Panc1 (cell line): ENCODE measurements at regions not wholly inside any gene's neighbourhood (a gene's known extent, or its start where the extent isn't known, plus 50 kb on each side); places are given as distances from the start of the nearest gene placed in this dataset.

Experiments
- POLR2AphosphoS5 ChIP-seq: IDR thresholded peaks from 2 replicates; pipeline ENCODE4 v1.6.1; 2012; ENCODE audit warnings: mild to moderate bottlenecking, low read depth, low read length, moderate library complexity
- TF ChIP-seq, protein P1 (sequence below): fragments of 450-650 bp; IDR thresholded peaks from 2 replicates; pipeline ENCODE4 v1.5.1; 2017; ENCODE audit warnings: mild to moderate bottlenecking

DNA sequence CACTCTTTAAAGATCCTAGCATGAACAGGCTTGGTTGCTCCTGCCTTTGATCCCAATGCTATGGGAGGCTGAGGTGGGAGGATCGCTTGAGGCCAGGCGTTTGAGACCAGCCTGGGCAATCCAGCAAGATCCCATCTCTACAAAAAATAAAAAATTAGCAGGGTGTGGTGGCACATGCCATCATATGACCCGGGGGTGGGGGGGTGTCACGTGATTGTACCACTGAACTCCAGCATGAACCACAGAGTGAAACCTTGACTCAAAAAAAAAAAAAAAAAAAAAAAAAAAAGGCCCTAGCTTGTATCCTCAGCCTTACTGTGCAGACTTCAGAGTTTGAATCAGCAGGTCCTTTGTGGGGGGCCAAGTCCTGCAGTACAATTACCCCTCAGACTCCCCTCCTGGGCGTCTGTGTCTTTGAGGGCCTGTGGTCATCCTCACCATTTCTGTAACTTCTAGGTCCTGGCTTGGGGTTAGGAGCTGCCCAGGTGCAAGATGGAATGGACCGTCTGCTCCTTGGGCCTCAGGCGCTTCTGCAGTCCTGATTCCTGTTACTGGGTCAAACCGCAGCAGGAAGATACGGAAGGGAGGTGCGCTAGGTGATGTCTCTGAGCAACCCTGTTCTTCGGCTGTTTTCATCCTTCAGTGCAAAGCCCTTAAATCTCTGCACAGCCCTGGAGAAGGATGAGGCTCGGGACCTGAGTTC, 208.1 kb downstream of the CTTN start:
- TF ChIP-seq, protein P1, sequence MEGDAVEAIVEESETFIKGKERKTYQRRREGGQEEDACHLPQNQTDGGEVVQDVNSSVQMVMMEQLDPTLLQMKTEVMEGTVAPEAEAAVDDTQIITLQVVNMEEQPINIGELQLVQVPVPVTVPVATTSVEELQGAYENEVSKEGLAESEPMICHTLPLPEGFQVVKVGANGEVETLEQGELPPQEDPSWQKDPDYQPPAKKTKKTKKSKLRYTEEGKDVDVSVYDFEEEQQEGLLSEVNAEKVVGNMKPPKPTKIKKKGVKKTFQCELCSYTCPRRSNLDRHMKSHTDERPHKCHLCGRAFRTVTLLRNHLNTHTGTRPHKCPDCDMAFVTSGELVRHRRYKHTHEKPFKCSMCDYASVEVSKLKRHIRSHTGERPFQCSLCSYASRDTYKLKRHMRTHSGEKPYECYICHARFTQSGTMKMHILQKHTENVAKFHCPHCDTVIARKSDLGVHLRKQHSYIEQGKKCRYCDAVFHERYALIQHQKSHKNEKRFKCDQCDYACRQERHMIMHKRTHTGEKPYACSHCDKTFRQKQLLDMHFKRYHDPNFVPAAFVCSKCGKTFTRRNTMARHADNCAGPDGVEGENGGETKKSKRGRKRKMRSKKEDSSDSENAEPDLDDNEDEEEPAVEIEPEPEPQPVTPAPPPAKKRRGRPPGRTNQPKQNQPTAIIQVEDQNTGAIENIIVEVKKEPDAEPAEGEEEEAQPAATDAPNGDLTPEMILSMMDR, result no peak
- TF ChIP-seq POLR2AphosphoS5, result no peak
